OCI-LY3 (cell line): ENCODE measurements at regions not wholly inside any gene's neighbourhood (a gene's known extent, or its start where the extent isn't known, plus 50 kb on each side); places are given as distances from the start of the nearest gene placed in this dataset.

Experiments
- CTCF ChIP-seq: fragments of 200-600, 300-600 bp; sonication (generic); IDR thresholded peaks from 2 replicates; pipeline ENCODE4 v1.5.1; 2014; ENCODE audit warnings: antibody characterized with exemption, low read length, low read depth
- EZH2phosphoT487 ChIP-seq: fragments of 200-600 bp; shearing (Covaris generic); IDR thresholded peaks from 2 replicates; pipeline ENCODE4 v1.6.1; 2018; ENCODE audit warnings: antibody characterized with exemption, mixed run types, low read depth

GRCh38 chr11:36876266-36876665 is 278.2 kb upstream of the RAG2 start:
- TF ChIP-seq CTCF (no peak), EZH2phosphoT487 (no peak)
